ENCODE measurements at regions not wholly inside any gene's neighbourhood (a gene's known extent, or its start where the extent isn't known, plus 50 kb on each side); places are given as distances from the start of the nearest gene placed in this dataset.

DNA sequence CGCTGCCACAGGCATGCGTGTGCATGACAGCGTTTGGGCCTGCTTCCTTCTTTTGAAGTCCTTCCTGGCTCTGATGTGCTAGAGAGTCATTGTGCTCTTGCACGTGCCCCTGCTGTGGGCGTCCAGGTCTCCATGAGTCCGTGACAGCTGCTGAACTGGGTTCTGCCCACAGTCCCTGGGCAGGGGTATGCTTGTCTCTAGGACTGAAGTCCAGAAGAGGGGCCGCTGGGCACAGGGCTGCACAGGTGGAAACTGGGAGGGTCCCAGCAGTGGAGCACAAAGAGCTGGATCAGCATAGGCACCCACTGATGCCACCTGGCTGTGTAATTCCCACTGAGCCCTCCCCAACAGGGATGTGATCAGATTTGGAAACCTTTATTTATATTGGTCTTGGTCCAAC is 169.4 kb downstream of the IRX2 start:
- Histone ChIP-seq H3K4me1 (ENCODE audit: insufficient read depth, low read length) (no peaks in the 10 kb centered on the region), H3K36me3 (ENCODE audit: insufficient read depth, low read length) (no peaks in the 10 kb centered on the region), H3K9me3 (ENCODE audit: low read length) (no peaks in the 10 kb centered on the region), H3K27ac (ENCODE audit: low read depth, low read length) (no peak overlapping the region), H3K4me3 (ENCODE audit: low read depth in 1 of 2, low read length in 2 of 2) (no peak overlapping the region), H3K9ac (ENCODE audit: low read length) (no peak overlapping the region), H3K27me3 (ENCODE audit: control insufficient read depth in 1 of 2, insufficient read depth in 2 of 2, low read length in 2 of 2) (no peaks in the 10 kb centered on the region)

DNA sequence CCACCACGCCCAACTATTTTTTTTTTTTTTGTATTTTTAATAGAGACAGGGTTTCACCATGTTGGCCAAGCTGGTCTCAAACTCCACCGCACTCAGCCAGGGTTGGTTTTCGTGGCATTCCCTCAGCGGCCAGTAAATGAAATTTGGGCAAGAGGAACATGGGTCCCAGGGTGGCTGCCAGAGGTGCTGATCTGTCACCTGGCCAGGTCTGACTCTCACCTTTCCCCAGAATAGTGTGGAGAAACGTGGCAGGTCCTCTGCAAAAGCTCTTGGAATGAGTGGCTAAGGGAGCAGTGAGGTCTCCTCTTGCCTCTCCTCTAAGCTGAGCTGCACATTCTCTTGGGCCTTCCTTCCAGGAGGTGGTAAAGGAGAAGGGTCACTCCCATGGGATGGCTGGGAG is 170.1 kb downstream of the IRX2 start:
- H3K4me1 ChIP-seq (ENCODE audit: insufficient read depth, low read length), result no peaks in the 10 kb centered on the region
- no peak overlapping the region for H3K9ac ChIP-seq (ENCODE audit: low read length)
- H3K27ac ChIP-seq (ENCODE audit: low read depth, low read length), result no peak overlapping the region
- no peaks in the 10 kb centered on the region for H3K27me3 ChIP-seq (ENCODE audit: control insufficient read depth in 1 of 2, insufficient read depth in 2 of 2, low read length in 2 of 2)
- no peak overlapping the region for H3K4me3 ChIP-seq (ENCODE audit: low read depth in 1 of 2, low read length in 2 of 2)
- H3K36me3 ChIP-seq (ENCODE audit: insufficient read depth, low read length), result no peaks in the 10 kb centered on the region
- no peaks in the 10 kb centered on the region for H3K9me3 ChIP-seq (ENCODE audit: low read length)

DNA sequence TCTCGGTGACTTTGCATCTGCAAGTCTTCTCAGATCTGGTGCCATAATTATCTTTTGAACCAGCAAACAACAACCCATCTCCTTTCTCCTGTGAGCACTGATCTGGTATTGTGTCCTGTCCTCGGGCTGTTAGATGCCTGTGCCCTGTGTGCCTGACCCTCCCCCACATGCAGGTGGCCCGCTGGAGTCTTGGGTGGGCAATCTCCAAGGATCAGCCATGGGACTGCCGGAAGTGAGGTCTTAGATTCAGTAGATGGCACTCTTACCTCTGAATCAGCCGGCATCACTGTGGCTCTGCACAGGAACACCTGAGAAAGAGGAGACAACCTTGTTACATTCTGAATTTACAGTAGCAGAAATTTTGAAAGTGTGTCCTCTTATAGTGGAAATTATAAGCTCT is 172.4 kb downstream of the IRX2 start:
- H3K4me1 ChIP-seq (ENCODE audit: insufficient read depth, low read length), result no peaks in the 10 kb centered on the region
- H3K4me3 ChIP-seq (ENCODE audit: low read depth in 1 of 2, low read length in 2 of 2), result no peak overlapping the region
- H3K36me3 ChIP-seq (ENCODE audit: insufficient read depth, low read length), result no peaks in the 10 kb centered on the region
- no peaks in the 10 kb centered on the region for H3K9me3 ChIP-seq (ENCODE audit: low read length)
- no peak overlapping the region for H3K9ac ChIP-seq (ENCODE audit: low read length)
- no peaks in the 10 kb centered on the region for H3K27me3 ChIP-seq (ENCODE audit: control insufficient read depth in 1 of 2, insufficient read depth in 2 of 2, low read length in 2 of 2)
- H3K27ac ChIP-seq (ENCODE audit: low read depth, low read length), result no peak overlapping the region

DNA sequence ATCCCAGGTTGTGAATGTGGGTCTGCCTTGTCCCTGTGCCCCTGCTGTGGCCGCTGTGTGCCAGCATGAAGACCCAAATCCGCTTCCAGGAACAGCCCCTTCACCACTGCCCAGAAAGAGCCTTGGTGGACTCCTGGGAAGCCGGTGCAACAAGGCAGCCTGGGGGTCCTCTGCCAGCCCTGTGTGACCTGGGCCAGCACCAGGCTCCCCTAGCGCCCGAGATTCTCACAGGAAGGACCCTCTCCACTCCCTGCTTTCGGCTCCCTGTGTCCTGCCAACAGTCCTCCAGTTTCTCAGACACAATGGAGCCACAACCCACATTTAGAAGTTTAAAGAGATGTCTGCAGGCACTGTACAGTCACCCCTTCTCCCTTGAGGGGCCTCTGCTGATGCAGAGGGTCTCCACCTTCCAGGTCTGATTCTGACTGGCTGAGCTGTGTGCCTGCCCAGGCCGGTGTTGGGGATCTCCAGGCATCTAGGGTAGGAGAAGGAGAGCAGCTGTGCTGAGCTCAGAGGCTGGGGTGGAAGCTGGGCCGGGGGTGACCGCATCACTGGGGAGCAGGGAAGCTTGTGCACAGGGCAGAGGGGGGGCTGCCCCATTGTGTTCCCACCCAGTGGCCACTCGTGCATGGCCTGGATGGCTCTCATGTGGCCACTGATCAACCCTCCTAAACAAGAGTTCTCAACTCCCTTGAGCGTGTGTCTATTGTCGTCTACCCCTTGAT is 174.0 kb downstream of the IRX2 start:
- Histone ChIP-seq H3K27me3 (ENCODE audit: control insufficient read depth in 1 of 2, insufficient read depth in 2 of 2, low read length in 2 of 2) (no peaks in the 10 kb centered on the region), H3K9me3 (ENCODE audit: low read length) (no peaks in the 10 kb centered on the region), H3K4me1 (ENCODE audit: insufficient read depth, low read length) (no peaks in the 10 kb centered on the region), H3K4me3 (ENCODE audit: low read depth in 1 of 2, low read length in 2 of 2) (no peak overlapping the region), H3K9ac (ENCODE audit: low read length) (no peak overlapping the region), H3K27ac (ENCODE audit: low read depth, low read length) (no peak overlapping the region), H3K36me3 (ENCODE audit: insufficient read depth, low read length) (no peaks in the 10 kb centered on the region)

DNA sequence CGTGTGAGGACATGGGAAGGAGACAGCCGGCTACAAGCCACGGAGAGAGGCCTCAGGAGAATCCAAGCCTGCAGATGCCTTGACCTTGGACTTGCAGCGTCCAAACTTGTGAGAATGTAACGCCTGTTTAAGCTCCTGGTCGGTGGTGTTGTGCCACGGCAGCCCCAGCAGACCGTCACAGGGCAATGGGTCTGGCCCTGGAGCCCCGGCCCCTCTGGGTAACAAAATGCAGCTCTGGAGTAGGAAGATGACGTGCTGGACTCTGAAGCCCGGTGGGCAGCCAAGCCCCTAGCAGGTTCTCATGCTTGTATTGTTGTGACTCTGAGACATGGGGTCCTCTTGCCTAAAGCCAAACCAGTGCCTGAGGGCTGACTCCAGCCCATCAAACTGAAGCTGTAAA is 174.7 kb downstream of the IRX2 start:
- no peaks in the 10 kb centered on the region for H3K36me3 ChIP-seq (ENCODE audit: insufficient read depth, low read length)
- no peaks in the 10 kb centered on the region for H3K4me1 ChIP-seq (ENCODE audit: insufficient read depth, low read length)
- H3K9me3 ChIP-seq (ENCODE audit: low read length), result no peaks in the 10 kb centered on the region
- no peaks in the 10 kb centered on the region for H3K27me3 ChIP-seq (ENCODE audit: control insufficient read depth in 1 of 2, insufficient read depth in 2 of 2, low read length in 2 of 2)
- no peak overlapping the region for H3K27ac ChIP-seq (ENCODE audit: low read depth, low read length)
- H3K9ac ChIP-seq (ENCODE audit: low read length), result no peak overlapping the region
- H3K4me3 ChIP-seq (ENCODE audit: low read depth in 1 of 2, low read length in 2 of 2), result no peak overlapping the region

DNA sequence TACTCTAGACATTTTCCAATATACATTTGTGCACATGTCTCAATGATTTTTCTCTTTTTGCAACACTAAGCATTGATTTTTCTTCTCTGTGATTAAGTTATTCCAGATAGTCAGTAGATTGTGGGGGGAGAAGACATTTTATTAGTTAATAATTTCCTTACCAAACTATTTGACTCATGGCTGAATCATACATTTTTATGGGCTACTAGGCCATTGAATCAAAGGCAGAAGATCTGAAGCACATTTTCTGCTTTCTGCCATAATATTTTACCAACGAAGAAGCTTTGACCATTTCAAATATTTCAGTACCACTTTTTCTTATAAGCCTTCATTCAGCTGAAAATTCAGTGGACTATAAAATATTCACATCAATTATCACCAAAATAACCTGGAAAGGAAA is 175.6 kb downstream of the IRX2 start:
- Histone ChIP-seq H3K4me1 (ENCODE audit: insufficient read depth, low read length) (no peaks in the 10 kb centered on the region), H3K27me3 (ENCODE audit: control insufficient read depth in 1 of 2, insufficient read depth in 2 of 2, low read length in 2 of 2) (no peaks in the 10 kb centered on the region), H3K27ac (ENCODE audit: low read depth, low read length) (no peak overlapping the region), H3K9me3 (ENCODE audit: low read length) (no peaks in the 10 kb centered on the region), H3K4me3 (ENCODE audit: low read depth in 1 of 2, low read length in 2 of 2) (no peak overlapping the region), H3K9ac (ENCODE audit: low read length) (no peak overlapping the region), H3K36me3 (ENCODE audit: insufficient read depth, low read length) (no peaks in the 10 kb centered on the region)

DNA sequence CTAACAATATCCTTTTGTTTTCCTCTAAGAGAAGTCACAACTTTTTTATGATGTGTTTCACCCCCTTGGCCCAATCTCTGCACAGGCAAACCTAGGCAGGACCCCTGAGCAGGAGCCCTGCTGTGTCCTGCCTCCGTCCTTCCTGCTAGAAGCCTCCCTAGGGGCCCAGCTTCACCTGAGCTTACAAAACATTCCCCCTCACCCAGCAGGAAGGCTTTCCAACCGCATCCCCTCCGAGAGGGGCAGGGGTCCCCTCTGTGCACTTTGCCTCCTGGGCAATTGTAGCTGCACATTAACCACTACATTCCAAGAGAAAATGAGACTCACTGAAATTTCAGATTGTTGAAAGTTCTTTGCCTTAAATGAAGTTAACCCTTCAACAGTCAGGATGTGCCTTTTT is 176.2 kb downstream of the IRX2 start:
- no peaks in the 10 kb centered on the region for H3K9me3 ChIP-seq (ENCODE audit: low read length)
- no peak overlapping the region for H3K4me3 ChIP-seq (ENCODE audit: low read depth in 1 of 2, low read length in 2 of 2)
- no peaks in the 10 kb centered on the region for H3K4me1 ChIP-seq (ENCODE audit: insufficient read depth, low read length)
- no peaks in the 10 kb centered on the region for H3K27me3 ChIP-seq (ENCODE audit: control insufficient read depth in 1 of 2, insufficient read depth in 2 of 2, low read length in 2 of 2)
- H3K27ac ChIP-seq (ENCODE audit: low read depth, low read length), result no peak overlapping the region
- H3K36me3 ChIP-seq (ENCODE audit: insufficient read depth, low read length), result no peaks in the 10 kb centered on the region
- no peak overlapping the region for H3K9ac ChIP-seq (ENCODE audit: low read length)

DNA sequence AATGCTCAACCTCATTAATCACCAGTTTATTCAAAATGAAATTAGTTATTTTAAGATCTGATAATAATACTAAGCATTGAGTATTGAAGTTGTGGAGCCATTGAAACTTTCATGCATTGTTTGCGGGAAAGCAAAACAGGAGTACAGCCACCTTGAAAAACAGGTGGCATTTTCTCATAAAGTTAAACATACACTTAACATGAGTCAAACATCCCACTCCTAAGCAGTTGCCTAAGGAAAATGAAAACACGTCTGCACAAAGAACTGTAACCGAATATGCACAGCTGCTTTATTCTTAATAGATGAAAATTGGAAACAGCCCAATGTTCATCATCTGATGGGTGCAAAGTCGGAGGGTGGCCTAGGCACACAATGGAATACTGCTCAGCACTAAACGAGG is 177.3 kb downstream of the IRX2 start:
- Histone ChIP-seq H3K36me3 (ENCODE audit: insufficient read depth, low read length) (no peaks in the 10 kb centered on the region), H3K4me1 (ENCODE audit: insufficient read depth, low read length) (no peaks in the 10 kb centered on the region), H3K9me3 (ENCODE audit: low read length) (no peaks in the 10 kb centered on the region), H3K4me3 (ENCODE audit: low read depth in 1 of 2, low read length in 2 of 2) (no peak overlapping the region), H3K9ac (ENCODE audit: low read length) (no peak overlapping the region), H3K27me3 (ENCODE audit: control insufficient read depth in 1 of 2, insufficient read depth in 2 of 2, low read length in 2 of 2) (no peaks in the 10 kb centered on the region), H3K27ac (ENCODE audit: low read depth, low read length) (no peak overlapping the region)

DNA sequence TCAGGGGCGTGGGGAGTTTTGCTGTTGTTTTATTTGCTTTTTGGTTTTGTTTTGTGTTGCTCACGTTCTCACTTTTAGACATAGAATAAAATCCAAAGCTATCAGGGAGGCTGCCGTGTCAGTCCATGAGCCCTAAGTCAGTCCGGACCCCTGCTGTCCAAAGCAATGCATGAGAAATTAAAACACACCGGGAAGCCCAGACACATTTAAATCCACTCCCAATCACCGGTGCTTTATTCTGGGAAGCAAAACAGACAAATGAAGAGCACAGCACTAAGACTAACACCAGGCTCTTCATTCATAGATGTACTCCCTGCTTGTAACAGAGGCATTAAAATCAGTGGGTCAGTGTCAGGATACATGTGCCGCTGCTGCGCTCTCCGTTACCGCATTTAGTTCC is 180.9 kb downstream of the IRX2 start:
- H3K9ac ChIP-seq (ENCODE audit: low read length), result no peak overlapping the region
- no peaks in the 10 kb centered on the region for H3K36me3 ChIP-seq (ENCODE audit: insufficient read depth, low read length)
- no peak overlapping the region for H3K4me3 ChIP-seq (ENCODE audit: low read depth in 1 of 2, low read length in 2 of 2)
- H3K4me1 ChIP-seq (ENCODE audit: insufficient read depth, low read length), result no peaks in the 10 kb centered on the region
- no peak overlapping the region for H3K27ac ChIP-seq (ENCODE audit: low read depth, low read length)
- no peaks in the 10 kb centered on the region for H3K9me3 ChIP-seq (ENCODE audit: low read length)
- H3K27me3 ChIP-seq (ENCODE audit: control insufficient read depth in 1 of 2, insufficient read depth in 2 of 2, low read length in 2 of 2), result no peaks in the 10 kb centered on the region

DNA sequence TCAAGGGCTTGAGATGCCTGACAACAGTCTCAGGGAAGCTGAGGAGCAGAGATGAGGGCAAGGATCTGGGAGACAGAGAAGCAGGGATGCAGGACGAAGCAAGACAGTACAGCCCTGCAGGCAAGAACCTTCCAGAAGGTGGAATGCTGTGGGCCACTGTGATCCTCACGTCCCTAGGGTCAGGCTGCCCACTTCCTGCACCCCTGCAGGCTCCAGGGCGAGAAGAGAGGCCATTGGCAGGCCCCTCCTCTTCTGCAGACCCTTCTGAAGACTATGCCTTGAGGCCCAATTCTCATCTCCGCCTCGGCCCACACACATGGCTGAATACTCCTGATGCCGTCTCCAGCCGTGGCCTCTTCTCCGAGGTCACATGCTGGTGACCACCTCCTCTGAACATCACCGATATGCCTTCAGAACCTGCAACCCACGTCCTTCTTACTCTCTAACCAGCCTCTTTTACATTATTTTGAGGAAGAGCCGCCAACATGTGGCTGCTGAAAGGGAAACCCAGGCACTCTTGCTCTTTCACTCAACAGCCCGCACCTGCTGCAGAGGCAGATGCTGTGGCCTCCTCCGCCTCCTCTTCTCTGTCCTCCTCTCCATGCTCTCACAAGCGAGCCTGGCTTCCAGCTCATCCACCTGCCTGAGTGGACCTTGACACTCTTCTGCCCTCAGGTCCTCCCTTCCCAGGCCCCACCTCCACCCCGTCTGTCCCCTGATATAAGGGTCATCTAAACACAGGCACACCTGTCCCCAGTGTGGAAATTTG is 181.5 kb downstream of the IRX2 start:
- Histone ChIP-seq H3K9me3 (ENCODE audit: low read length) (no peaks in the 10 kb centered on the region), H3K27ac (ENCODE audit: low read depth, low read length) (no peak overlapping the region), H3K9ac (ENCODE audit: low read length) (no peak overlapping the region), H3K36me3 (ENCODE audit: insufficient read depth, low read length) (no peaks in the 10 kb centered on the region), H3K4me1 (ENCODE audit: insufficient read depth, low read length) (no peaks in the 10 kb centered on the region), H3K4me3 (ENCODE audit: low read depth in 1 of 2, low read length in 2 of 2) (no peak overlapping the region), H3K27me3 (ENCODE audit: control insufficient read depth in 1 of 2, insufficient read depth in 2 of 2, low read length in 2 of 2) (no peaks in the 10 kb centered on the region)

DNA sequence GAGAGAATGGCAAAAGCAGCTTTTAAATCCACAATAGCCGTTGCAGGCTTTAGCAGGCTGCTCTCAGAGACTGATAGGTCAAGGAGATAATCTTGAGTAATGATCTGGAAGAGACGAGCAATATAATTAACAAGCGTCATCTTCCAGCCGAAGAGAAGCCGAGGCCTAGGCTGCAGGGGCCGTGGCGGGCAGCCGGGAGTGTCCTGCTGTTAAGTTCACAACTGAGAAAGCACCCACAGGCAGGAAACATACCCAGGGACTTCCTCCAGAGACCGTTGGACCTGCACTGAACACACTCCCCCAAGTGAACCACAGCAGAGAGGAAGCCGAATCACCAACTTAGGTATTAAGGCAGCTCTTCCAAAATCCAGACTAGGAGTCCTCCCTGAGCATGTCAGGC is 182.3 kb downstream of the IRX2 start:
- Histone ChIP-seq H3K4me1 (ENCODE audit: insufficient read depth, low read length) (no peaks in the 10 kb centered on the region), H3K27ac (ENCODE audit: low read depth, low read length) (no peak overlapping the region), H3K36me3 (ENCODE audit: insufficient read depth, low read length) (no peaks in the 10 kb centered on the region)

DNA sequence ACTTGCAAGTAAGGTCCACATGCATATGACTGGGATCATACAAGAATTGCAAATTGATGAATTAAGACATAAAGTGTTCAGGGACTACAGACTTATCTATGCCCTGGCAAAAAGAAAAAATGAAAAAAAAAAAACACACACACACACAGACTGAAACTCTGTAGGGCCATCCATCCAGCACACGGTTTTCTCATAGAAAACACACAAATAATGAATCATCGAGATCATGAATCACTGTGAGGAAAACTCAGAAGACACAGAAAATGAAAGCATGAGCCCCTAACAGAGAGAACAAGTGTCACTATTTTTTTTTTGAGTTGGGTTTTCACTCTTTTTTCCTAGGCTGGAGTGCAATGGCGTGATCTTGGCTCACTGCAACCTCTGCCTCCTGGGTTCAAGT is 185.2 kb downstream of the IRX2 start:
- Histone ChIP-seq H3K4me3 (ENCODE audit: low read depth in 1 of 2, low read length in 2 of 2) (no peak overlapping the region), H3K36me3 (ENCODE audit: insufficient read depth, low read length) (no peaks in the 10 kb centered on the region), H3K4me1 (ENCODE audit: insufficient read depth, low read length) (no peaks in the 10 kb centered on the region), H3K27me3 (ENCODE audit: control insufficient read depth in 1 of 2, insufficient read depth in 2 of 2, low read length in 2 of 2) (no peaks in the 10 kb centered on the region), H3K27ac (ENCODE audit: low read depth, low read length) (no peak overlapping the region), H3K9ac (ENCODE audit: low read length) (no peak overlapping the region), H3K9me3 (ENCODE audit: low read length) (no peaks in the 10 kb centered on the region)

More for the DNA sequence above, 182.3 kb downstream of the IRX2 start:
- H3K9me3 ChIP-seq (ENCODE audit: low read length), result no peaks in the 10 kb centered on the region
- H3K27me3 ChIP-seq (ENCODE audit: control insufficient read depth in 1 of 2, insufficient read depth in 2 of 2, low read length in 2 of 2), result no peaks in the 10 kb centered on the region
- H3K9ac ChIP-seq (ENCODE audit: low read length), result no peak overlapping the region
- H3K4me3 ChIP-seq (ENCODE audit: low read depth in 1 of 2, low read length in 2 of 2), result no peak overlapping the region
